CD14-positive monocyte (primary cell): ENCODE measurements at regions not wholly inside any gene's neighbourhood (a gene's known extent, or its start where the extent isn't known, plus 50 kb on each side); places are given as distances from the start of the nearest gene placed in this dataset.

Experiments
- DNase-seq, 3 donors: peaks; one replicate each; pipeline ENCODE4 v3.0.0-alpha.2; 2011 to 2022
- H2AFZ ChIP-seq: 2 replicates; pipeline ENCODE4 v1.6.0; 2012; ENCODE audit warnings: mild to moderate bottlenecking, low read depth, low read length, inconsistent platforms; ENCODE audit not compliant: insufficient read depth, poor library complexity, severe bottlenecking
- H3K27ac ChIP-seq, 2 donors: 1 replicate in 1 of 2; 2 replicates in 1 of 2; pipeline ENCODE4 v1.5.1; 2012 to 2013; ENCODE audit warnings: low read length in 2 of 2, control low read depth in 1 of 2, inconsistent platforms in 1 of 2, low read depth in 1 of 2, mild to moderate bottlenecking in 1 of 2
- H3K27me3 ChIP-seq, 2 donors: one replicate each; pipeline versions ENCODE4 v1.6.0 to v1.6.1; 2011 to 2013; ENCODE audit warnings: low read length in 2 of 2; ENCODE audit not compliant: control insufficient read depth in 2 of 2, insufficient read depth in 2 of 2
- H3K36me3 ChIP-seq, 2 donors: replicated peaks in 1 of 2; 1 replicate in 1 of 2; 2 replicates in 1 of 2; pipeline versions ENCODE4 v1.5.1 to v1.6.1; 2012 to 2013; ENCODE audit warnings: low read length in 2 of 2, control low read depth in 1 of 2, inconsistent platforms in 1 of 2, mild to moderate bottlenecking in 1 of 2; ENCODE audit not compliant: insufficient read depth in 2 of 2, control insufficient read depth in 1 of 2
- H3K4me1 ChIP-seq, 2 donors: 1 replicate in 1 of 2; 2 replicates in 1 of 2; pipeline versions ENCODE4 v1.5.1 to v1.6.1; 2012 to 2013; ENCODE audit warnings: low read length in 2 of 2, control low read depth in 1 of 2, inconsistent platforms in 1 of 2, mild to moderate bottlenecking in 1 of 2, moderate library complexity in 1 of 2; ENCODE audit not compliant: insufficient read depth in 2 of 2, control insufficient read depth in 1 of 2
- H3K4me2 ChIP-seq: replicated peaks from 2 replicates; pipeline ENCODE3; 2012; ENCODE audit warnings: low read length, moderate library complexity, mild to moderate bottlenecking; ENCODE audit not compliant: poor library complexity, severe bottlenecking; ENCODE audit errors: extremely low read depth
- H3K4me3 ChIP-seq, 3 experiments: fragments of 200-600 bp in 1 of 3; sonication (generic) in 1 of 3; replicated peaks in 1 of 3; 1 replicate in 2 of 3; 2 replicates in 1 of 3; pipeline ENCODE4 v1.5.1; 2011 to 2013; ENCODE audit warnings: low read length in 3 of 3, mild to moderate bottlenecking in 3 of 3, control low read depth in 2 of 3, low read depth in 2 of 3, inconsistent platforms in 1 of 3, moderate library complexity in 1 of 3
- H3K79me2 ChIP-seq: 2 replicates; pipeline ENCODE4 v1.6.0; 2012; ENCODE audit warnings: mild to moderate bottlenecking, control low read depth, inconsistent platforms, low read length, moderate library complexity; ENCODE audit not compliant: insufficient read depth
- H3K9ac ChIP-seq: 2 replicates; pipeline ENCODE4 v1.6.0; 2017; ENCODE audit warnings: low read length, mild to moderate bottlenecking; ENCODE audit not compliant: insufficient read depth, poor library complexity, severe bottlenecking
- H3K9me3 ChIP-seq, 2 donors: replicated peaks in 1 of 2; 1 replicate in 1 of 2; 2 replicates in 1 of 2; pipeline versions ENCODE4 v1.5.1 to v1.6.1; 2012 to 2013; ENCODE audit warnings: low read length in 2 of 2, control low read depth in 1 of 2; ENCODE audit not compliant: control insufficient read depth in 1 of 2, insufficient read depth in 1 of 2
- H4K20me1 ChIP-seq: 2 replicates; pipeline ENCODE4 v1.6.0; 2012; ENCODE audit warnings: mild to moderate bottlenecking, low read length, control low read depth, moderate library complexity; ENCODE audit not compliant: insufficient read depth
- H3K27ac Mint-ChIP-seq, 7 donors: one replicate each; pipeline ENCODE4 v1.8.0; 2020; ENCODE audit warnings: mild to moderate bottlenecking in 7 of 7, mixed read lengths in 7 of 7, moderate library complexity in 6 of 7, inconsistent platforms in 2 of 7
- H3K27me3 Mint-ChIP-seq, 3 donors: one replicate each; pipeline ENCODE4 v1.8.0; 2021 to 2022; ENCODE audit warnings: low read depth in 3 of 3, mild to moderate bottlenecking in 3 of 3, mixed read lengths in 3 of 3, moderate library complexity in 3 of 3, inconsistent platforms in 1 of 3
- H3K36me3 Mint-ChIP-seq, 2 donors: one replicate each; pipeline ENCODE4 v1.8.0; 2020; ENCODE audit warnings: mixed read lengths in 2 of 2, inconsistent platforms in 1 of 2, mild to moderate bottlenecking in 1 of 2
- H3K4me1 Mint-ChIP-seq: one replicate; pipeline ENCODE4 v1.8.0; 2020; ENCODE audit warnings: mild to moderate bottlenecking, mixed read lengths
- H3K4me3 Mint-ChIP-seq, 2 donors: one replicate each; pipeline ENCODE4 v1.8.0; 2020; ENCODE audit warnings: mild to moderate bottlenecking in 2 of 2, mixed read lengths in 2 of 2, moderate library complexity in 1 of 2
- H3K9me3 Mint-ChIP-seq, 7 donors: one replicate each; pipeline ENCODE4 v1.8.0; 2020 to 2022; ENCODE audit warnings: mixed read lengths in 7 of 7, mild to moderate bottlenecking in 6 of 7, moderate library complexity in 6 of 7, inconsistent platforms in 2 of 7
- WGBS: methylation state at CpG from one replicate; pipeline ENCODE4 v1.1.5; 2013; ENCODE audit warnings: missing lambda C conversion rate; ENCODE audit not compliant: insufficient coverage; 5-methylcytosine and 5-hydroxymethylcytosine counted together
- intact Hi-C, 2 donors: fragments of 100-400 bp; cut with micrococcal nuclease; formaldehyde crosslinking; loops; one replicate each; pipeline versions ENCODE4 v1.15.0 to v1.15.1; 2023
- TF ChIP-seq, protein P1 (sequence below): fragments of 200-600 bp; IDR thresholded peaks from one replicate; pipeline ENCODE4 v1.8.0; 2022; ENCODE audit warnings: antibody characterized with exemption, mild to moderate bottlenecking

DNA sequence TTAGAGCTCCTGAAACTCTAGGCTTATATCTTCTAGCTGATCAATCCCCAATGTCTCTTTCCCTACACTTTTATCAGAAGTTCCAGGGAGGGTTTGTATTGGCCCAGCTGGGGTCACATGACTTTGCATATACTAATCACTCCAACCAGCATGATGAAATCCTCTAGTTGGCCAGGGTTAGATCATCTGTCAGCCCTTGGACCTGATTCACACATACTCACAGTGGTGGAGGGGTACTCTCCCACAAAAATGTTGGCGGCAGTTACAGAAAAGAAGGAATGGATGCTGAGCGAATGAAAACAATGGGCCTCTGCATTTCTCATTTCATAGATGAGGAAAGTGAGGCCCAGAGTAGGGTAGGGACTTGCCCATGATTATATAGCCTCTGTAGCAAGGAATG lies 151.1 kb downstream of the PJA1 start:
- Histone ChIP-seq H4K20me1 (no peaks in the 10 kb centered on the region), H3K27me3 (no peaks in the 10 kb centered on the region), H3K9me3 (no peaks in the 10 kb centered on the region), H3K9ac (no peak overlapping the region), H3K4me2 (no peak overlapping the region), H3K79me2 (no peaks in the 10 kb centered on the region), H3K27ac (no peak overlapping the region), H3K4me1 (no peaks in the 10 kb centered on the region), H3K4me3 (no peak overlapping the region), H2AFZ (no peak overlapping the region), H3K36me3 (no peaks in the 10 kb centered on the region)
- Mint-ChIP-seq H3K36me3 (no peaks in the 10 kb centered on the region), H3K9me3 (peaks cover 0 to 10% (median 2%) of the 10 kb centered on the region in 7 donors), H3K4me3 (no peak overlapping the region), H3K27ac (no peak overlapping the region), H3K27me3 (peaks cover 0 to 4% (median 0%) of the 10 kb centered on the region in 3 donors), H3K4me1 (no peaks in the 10 kb centered on the region)
- DNase-seq, result no peak
- intact Hi-C loops, result no loop called here
- WGBS, result no CpG with 5 or more reads among the region's 2 CpGs
- TF ChIP-seq, protein P1, sequence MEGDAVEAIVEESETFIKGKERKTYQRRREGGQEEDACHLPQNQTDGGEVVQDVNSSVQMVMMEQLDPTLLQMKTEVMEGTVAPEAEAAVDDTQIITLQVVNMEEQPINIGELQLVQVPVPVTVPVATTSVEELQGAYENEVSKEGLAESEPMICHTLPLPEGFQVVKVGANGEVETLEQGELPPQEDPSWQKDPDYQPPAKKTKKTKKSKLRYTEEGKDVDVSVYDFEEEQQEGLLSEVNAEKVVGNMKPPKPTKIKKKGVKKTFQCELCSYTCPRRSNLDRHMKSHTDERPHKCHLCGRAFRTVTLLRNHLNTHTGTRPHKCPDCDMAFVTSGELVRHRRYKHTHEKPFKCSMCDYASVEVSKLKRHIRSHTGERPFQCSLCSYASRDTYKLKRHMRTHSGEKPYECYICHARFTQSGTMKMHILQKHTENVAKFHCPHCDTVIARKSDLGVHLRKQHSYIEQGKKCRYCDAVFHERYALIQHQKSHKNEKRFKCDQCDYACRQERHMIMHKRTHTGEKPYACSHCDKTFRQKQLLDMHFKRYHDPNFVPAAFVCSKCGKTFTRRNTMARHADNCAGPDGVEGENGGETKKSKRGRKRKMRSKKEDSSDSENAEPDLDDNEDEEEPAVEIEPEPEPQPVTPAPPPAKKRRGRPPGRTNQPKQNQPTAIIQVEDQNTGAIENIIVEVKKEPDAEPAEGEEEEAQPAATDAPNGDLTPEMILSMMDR, result no peak

DNA sequence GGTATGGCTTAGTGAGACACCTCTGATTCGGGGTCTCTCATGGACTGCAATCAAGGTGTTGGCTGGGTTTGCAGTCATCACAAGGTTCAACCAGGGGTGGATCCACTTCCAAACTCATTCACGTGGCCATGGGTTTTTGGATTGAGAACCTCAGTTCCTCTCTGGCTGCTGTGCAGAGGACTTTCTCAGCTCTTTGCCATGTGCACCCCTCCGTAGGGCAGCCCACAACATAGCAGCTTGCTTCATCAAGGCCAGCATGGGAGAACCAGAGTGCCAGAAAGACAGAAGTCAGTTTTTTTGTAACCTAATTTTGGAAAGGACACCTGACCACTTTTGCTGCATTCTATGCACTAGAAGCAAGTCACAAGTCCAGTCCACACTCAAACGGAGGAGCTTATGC lies 154.9 kb downstream of the PJA1 start:
- Histone ChIP-seq H3K27ac (no peak overlapping the region), H3K4me3 (no peak overlapping the region), H3K9me3 (no peaks in the 10 kb centered on the region), H4K20me1 (no peaks in the 10 kb centered on the region), H3K36me3 (no peaks in the 10 kb centered on the region), H2AFZ (no peak overlapping the region), H3K4me2 (no peak overlapping the region), H3K79me2 (no peaks in the 10 kb centered on the region), H3K9ac (no peak overlapping the region), H3K27me3 (peaks cover 0 to 2% of the 10 kb centered on the region in 2 donors), H3K4me1 (no peaks in the 10 kb centered on the region)
- no peak overlapping the region for H3K4me3 Mint-ChIP-seq
- peaks cover 0 to 4% (median 0%) of the 10 kb centered on the region in 3 donors for H3K27me3 Mint-ChIP-seq
- no CpG with 5 or more reads among the region's 4 CpGs for WGBS
- no peak overlapping the region for H3K27ac Mint-ChIP-seq
- DNase-seq, result no peak
- intact Hi-C loops, result no loop called here
- H3K9me3 Mint-ChIP-seq, result peaks cover 0 to 10% (median 0%) of the 10 kb centered on the region in 7 donors
- no peaks in the 10 kb centered on the region for H3K36me3 Mint-ChIP-seq
- TF ChIP-seq, protein P1, result no peak
- H3K4me1 Mint-ChIP-seq, result no peaks in the 10 kb centered on the region
